Coronary artery (tissue), 2 donors: ENCODE measurements at regions not wholly inside any gene's neighbourhood (a gene's known extent, or its start where the extent isn't known, plus 50 kb on each side); places are given as distances from the start of the nearest gene placed in this dataset.

Experiments
- DNase-seq: peaks from one replicate; pipeline ENCODE4 v3.0.0-alpha.2; 2017; ENCODE audit warnings: low spot score
- H3K27ac ChIP-seq, 2 donors: fragments of 200-600 bp; sonication (generic); one replicate each; pipeline ENCODE4 v1.5.1; 2016 to 2019
- H3K4me3 ChIP-seq: fragments of 200-600 bp; sonication (generic); 2 replicates; pipeline ENCODE4 v1.5.1; 2016; ENCODE audit warnings: mild to moderate bottlenecking, moderate library complexity
- CTCF ChIP-seq: fragments of 200-600 bp; sonication (generic); IDR thresholded peaks from one replicate; pipeline ENCODE4 v1.5.1; 2019; ENCODE audit warnings: antibody characterized with exemption

GRCh38 chr16:73428121-73428520, 380.2 kb upstream of the ZFHX3 start:
- H3K4me3 ChIP-seq, result no peak overlapping the region
- no peak overlapping the region for H3K27ac ChIP-seq
- peak; percentile 17 for DNase-seq
- no peak for TF ChIP-seq CTCF

GRCh38 chr16:73427164-73427563, 379.2 kb upstream of the ZFHX3 start:
- TF ChIP-seq CTCF, result no peak
- Histone ChIP-seq H3K4me3 (no peak overlapping the region), H3K27ac (no peak overlapping the region)
- peak; percentile 1 for DNase-seq

- DNase-seq, result peak; percentile 9
- Histone ChIP-seq H3K27ac (no peak overlapping the region), H3K4me3 (no peak overlapping the region)
- no peak for TF ChIP-seq CTCF
These were observed 378.7 kb upstream of the ZFHX3 start for GRCh38 chr16:73426433-73427160.

- H3K4me3 ChIP-seq, result peak overlapping the region; percentile 18
- TF ChIP-seq CTCF, result no peak
These were observed 372.7 kb upstream of the ZFHX3 start for GRCh38 chr16:73420676-73421075.

GRCh38 chr16:73420244-73420643, 372.3 kb upstream of the ZFHX3 start:
- H3K27ac ChIP-seq, result no peak overlapping the region
- DNase-seq, result no peak
- H3K4me3 ChIP-seq, result no peak overlapping the region
- no peak for TF ChIP-seq CTCF

More at GRCh38 chr16:73420676-73421075, 372.7 kb upstream of the ZFHX3 start:
- H3K27ac ChIP-seq, result no peak overlapping the region
- no peak for DNase-seq

- TF ChIP-seq CTCF, result no peak
- no peak for DNase-seq
- no peak overlapping the region for H3K4me3 ChIP-seq
- H3K27ac ChIP-seq, result no peak overlapping the region
These were observed 370.8 kb upstream of the ZFHX3 start for GRCh38 chr16:73418691-73419090.

GRCh38 chr16:73418051-73418450, 370.1 kb upstream of the ZFHX3 start:
- TF ChIP-seq CTCF, result no peak
- Histone ChIP-seq H3K27ac (no peak overlapping the region), H3K4me3 (no peak overlapping the region)
- DNase-seq, result no peak
